ENCODE measurements at regions not wholly inside any gene's neighbourhood (a gene's known extent, or its start where the extent isn't known, plus 50 kb on each side); places are given as distances from the start of the nearest gene placed in this dataset.

GRCh38 chr15:96014939-96015338, 315.6 kb upstream of the NR2F2 start:
- H3K4me3 ChIP-seq (ENCODE audit: low read length) = no peak overlapping the region
- no peaks in the 10 kb centered on the region for H3K36me3 ChIP-seq (ENCODE audit: insufficient read depth, low read depth, low read length)
- H3K9ac ChIP-seq (ENCODE audit: low read depth, low read length) = no peak overlapping the region
- H3K9me3 ChIP-seq (ENCODE audit: insufficient read depth, low read depth, low read length) = no peaks in the 10 kb centered on the region
- no peaks in the 10 kb centered on the region for H3K4me1 ChIP-seq (ENCODE audit: insufficient read depth, low read length)
- no peaks in the 10 kb centered on the region for H3K27me3 ChIP-seq (ENCODE audit: insufficient read depth, low read length)
- H3K27ac ChIP-seq (ENCODE audit: low read length) = no peak overlapping the region

- Histone ChIP-seq H3K4me3 (ENCODE audit: low read length) (no peak overlapping the region), H3K4me1 (ENCODE audit: insufficient read depth, low read length) (no peaks in the 10 kb centered on the region), H3K9me3 (ENCODE audit: insufficient read depth, low read depth, low read length) (peaks cover 6% of the 10 kb centered on the region), H3K27ac (ENCODE audit: low read length) (no peak overlapping the region), H3K36me3 (ENCODE audit: insufficient read depth, low read depth, low read length) (no peaks in the 10 kb centered on the region), H3K27me3 (ENCODE audit: insufficient read depth, low read length) (no peaks in the 10 kb centered on the region), H3K9ac (ENCODE audit: low read depth, low read length) (no peak overlapping the region)
Observed at GRCh38 chr15:96019114-96019513, 311.4 kb upstream of the NR2F2 start.

- Histone ChIP-seq H3K36me3 (ENCODE audit: insufficient read depth, low read depth, low read length) (no peaks in the 10 kb centered on the region), H3K27ac (ENCODE audit: low read length) (no peak overlapping the region), H3K9me3 (ENCODE audit: insufficient read depth, low read depth, low read length) (peaks cover 6% of the 10 kb centered on the region), H3K27me3 (ENCODE audit: insufficient read depth, low read length) (no peaks in the 10 kb centered on the region), H3K4me1 (ENCODE audit: insufficient read depth, low read length) (no peaks in the 10 kb centered on the region), H3K9ac (ENCODE audit: low read depth, low read length) (no peak overlapping the region), H3K4me3 (ENCODE audit: low read length) (no peak overlapping the region)
Observed at GRCh38 chr15:96020133-96020532, 310.4 kb upstream of the NR2F2 start.

- Histone ChIP-seq H3K27ac (ENCODE audit: low read length) (no peak overlapping the region), H3K36me3 (ENCODE audit: insufficient read depth, low read depth, low read length) (no peaks in the 10 kb centered on the region), H3K9ac (ENCODE audit: low read depth, low read length) (no peak overlapping the region), H3K4me1 (ENCODE audit: insufficient read depth, low read length) (no peaks in the 10 kb centered on the region), H3K4me3 (ENCODE audit: low read length) (no peak overlapping the region), H3K9me3 (ENCODE audit: insufficient read depth, low read depth, low read length) (peaks cover 6% of the 10 kb centered on the region), H3K27me3 (ENCODE audit: insufficient read depth, low read length) (no peaks in the 10 kb centered on the region)
Observed at GRCh38 chr15:96020797-96021196, 309.7 kb upstream of the NR2F2 start.

GRCh38 chr15:96023081-96023480, 307.4 kb upstream of the NR2F2 start:
- Histone ChIP-seq H3K27ac (ENCODE audit: low read length) (no peak overlapping the region), H3K9ac (ENCODE audit: low read depth, low read length) (no peak overlapping the region), H3K9me3 (ENCODE audit: insufficient read depth, low read depth, low read length) (peaks cover 6% of the 10 kb centered on the region), H3K4me3 (ENCODE audit: low read length) (no peak overlapping the region), H3K4me1 (ENCODE audit: insufficient read depth, low read length) (no peaks in the 10 kb centered on the region), H3K36me3 (ENCODE audit: insufficient read depth, low read depth, low read length) (no peaks in the 10 kb centered on the region), H3K27me3 (ENCODE audit: insufficient read depth, low read length) (no peaks in the 10 kb centered on the region)

- no peaks in the 10 kb centered on the region for H3K27me3 ChIP-seq (ENCODE audit: insufficient read depth, low read length)
- no peak overlapping the region for H3K9ac ChIP-seq (ENCODE audit: low read depth, low read length)
- no peaks in the 10 kb centered on the region for H3K4me1 ChIP-seq (ENCODE audit: insufficient read depth, low read length)
- H3K9me3 ChIP-seq (ENCODE audit: insufficient read depth, low read depth, low read length) = peaks cover 6% of the 10 kb centered on the region
- H3K4me3 ChIP-seq (ENCODE audit: low read length) = no peak overlapping the region
- H3K27ac ChIP-seq (ENCODE audit: low read length) = no peak overlapping the region
- no peaks in the 10 kb centered on the region for H3K36me3 ChIP-seq (ENCODE audit: insufficient read depth, low read depth, low read length)
Observed at GRCh38 chr15:96027501-96027900, 303.0 kb upstream of the NR2F2 start.

GRCh38 chr15:96028620-96029019, 301.9 kb upstream of the NR2F2 start:
- no peaks in the 10 kb centered on the region for H3K36me3 ChIP-seq (ENCODE audit: insufficient read depth, low read depth, low read length)
- no peaks in the 10 kb centered on the region for H3K4me1 ChIP-seq (ENCODE audit: insufficient read depth, low read length)
- H3K27me3 ChIP-seq (ENCODE audit: insufficient read depth, low read length) = no peaks in the 10 kb centered on the region
- H3K4me3 ChIP-seq (ENCODE audit: low read length) = no peak overlapping the region
- H3K9me3 ChIP-seq (ENCODE audit: insufficient read depth, low read depth, low read length) = no peaks in the 10 kb centered on the region
- H3K9ac ChIP-seq (ENCODE audit: low read depth, low read length) = no peak overlapping the region
- no peak overlapping the region for H3K27ac ChIP-seq (ENCODE audit: low read length)

- Histone ChIP-seq H3K4me3 (ENCODE audit: low read length) (no peak overlapping the region), H3K27ac (ENCODE audit: low read length) (no peak overlapping the region), H3K36me3 (ENCODE audit: insufficient read depth, low read depth, low read length) (no peaks in the 10 kb centered on the region), H3K9me3 (ENCODE audit: insufficient read depth, low read depth, low read length) (no peaks in the 10 kb centered on the region), H3K9ac (ENCODE audit: low read depth, low read length) (no peak overlapping the region), H3K27me3 (ENCODE audit: insufficient read depth, low read length) (no peaks in the 10 kb centered on the region), H3K4me1 (ENCODE audit: insufficient read depth, low read length) (no peaks in the 10 kb centered on the region)
Observed at GRCh38 chr15:96029172-96029571, 301.3 kb upstream of the NR2F2 start.

GRCh38 chr15:96031426-96032110, 298.9 kb upstream of the NR2F2 start:
- H3K4me1 ChIP-seq (ENCODE audit: insufficient read depth, low read length) = peaks cover 6% of the 10 kb centered on the region; the same call in 1 of the 2 replicates
- H3K36me3 ChIP-seq (ENCODE audit: insufficient read depth, low read depth, low read length) = no peaks in the 10 kb centered on the region
- H3K9me3 ChIP-seq (ENCODE audit: insufficient read depth, low read depth, low read length) = no peaks in the 10 kb centered on the region
- H3K27me3 ChIP-seq (ENCODE audit: insufficient read depth, low read length) = peaks cover 6% of the 10 kb centered on the region; the same call in 1 of the 2 replicates
- no peak overlapping the region for H3K9ac ChIP-seq (ENCODE audit: low read depth, low read length)
- H3K4me3 ChIP-seq (ENCODE audit: low read length) = no peak overlapping the region
- no peak overlapping the region for H3K27ac ChIP-seq (ENCODE audit: low read length)

- Histone ChIP-seq H3K9me3 (ENCODE audit: insufficient read depth, low read depth, low read length) (no peaks in the 10 kb centered on the region), H3K4me3 (ENCODE audit: low read length) (no peak overlapping the region), H3K9ac (ENCODE audit: low read depth, low read length) (no peak overlapping the region), H3K36me3 (ENCODE audit: insufficient read depth, low read depth, low read length) (no peaks in the 10 kb centered on the region), H3K27ac (ENCODE audit: low read length) (no peak overlapping the region), H3K27me3 (ENCODE audit: insufficient read depth, low read length) (peaks cover 24% of the 10 kb centered on the region), H3K4me1 (ENCODE audit: insufficient read depth, low read length) (peaks cover 13% of the 10 kb centered on the region; the same call in 1 of the 2 replicates)
Observed at GRCh38 chr15:96035091-96035490, 295.4 kb upstream of the NR2F2 start.

GRCh38 chr15:96035635-96036034, 294.9 kb upstream of the NR2F2 start:
- H3K27me3 ChIP-seq (ENCODE audit: insufficient read depth, low read length) = peaks cover 24% of the 10 kb centered on the region
- no peaks in the 10 kb centered on the region for H3K36me3 ChIP-seq (ENCODE audit: insufficient read depth, low read depth, low read length)
- no peak overlapping the region for H3K27ac ChIP-seq (ENCODE audit: low read length)
- H3K4me1 ChIP-seq (ENCODE audit: insufficient read depth, low read length) = peaks cover 13% of the 10 kb centered on the region; the same call in 1 of the 2 replicates
- H3K4me3 ChIP-seq (ENCODE audit: low read length) = no peak overlapping the region
- H3K9me3 ChIP-seq (ENCODE audit: insufficient read depth, low read depth, low read length) = no peaks in the 10 kb centered on the region
- no peak overlapping the region for H3K9ac ChIP-seq (ENCODE audit: low read depth, low read length)

GRCh38 chr15:96037584-96037983, 292.9 kb upstream of the NR2F2 start:
- Histone ChIP-seq H3K27me3 (ENCODE audit: insufficient read depth, low read length) (peaks cover 24% of the 10 kb centered on the region), H3K4me1 (ENCODE audit: insufficient read depth, low read length) (peaks cover 13% of the 10 kb centered on the region; the same call in 1 of the 2 replicates), H3K9ac (ENCODE audit: low read depth, low read length) (no peak overlapping the region), H3K27ac (ENCODE audit: low read length) (no peak overlapping the region), H3K36me3 (ENCODE audit: insufficient read depth, low read depth, low read length) (no peaks in the 10 kb centered on the region), H3K4me3 (ENCODE audit: low read length) (no peak overlapping the region), H3K9me3 (ENCODE audit: insufficient read depth, low read depth, low read length) (no peaks in the 10 kb centered on the region)

Measured in iPS-20b (cell line).